Ovary (tissue), 3 donors: ENCODE measurements at regions not wholly inside any gene's neighbourhood (a gene's known extent, or its start where the extent isn't known, plus 50 kb on each side); places are given as distances from the start of the nearest gene placed in this dataset.

Source experiments
- CTCF ChIP-seq, 3 donors: fragments of 450-650 bp in 2 of 3; fragments of 200-600 bp in 1 of 3; IDR thresholded peaks; one replicate each; pipeline versions ENCODE4 v1.5.1 to v1.8.0; 2016 to 2022; ENCODE audit warnings: antibody characterized with exemption in 3 of 3, mild to moderate bottlenecking in 1 of 3
- EP300 ChIP-seq: sonication (generic); formaldehyde crosslinking; IDR thresholded peaks from one replicate; pipeline ENCODE4 v1.6.1; 2017; ENCODE audit warnings: antibody characterized with exemption
- POLR2A ChIP-seq: fragments of 450-650 bp; IDR thresholded peaks from one replicate; pipeline ENCODE4 v1.6.1; 2017; ENCODE audit warnings: antibody characterized with exemption, mild to moderate bottlenecking, moderate library complexity
- donor health status: DM: no; HTN: no; CAD: no.

- TF ChIP-seq CTCF (IDR thresholded peaks at IDR 0.05) (no peak), POLR2A (no peak), EP300 (no peak)
Measured at GRCh38 chr7:109898-110556, 82.3 kb upstream of the FAM20C start.
